ENCODE measurements at regions not wholly inside any gene's neighbourhood (a gene's known extent, or its start where the extent isn't known, plus 50 kb on each side); places are given as distances from the start of the nearest gene placed in this dataset.
"Not testable (repeated sequence)": the region's sequence is repeated elsewhere in the genome, so short reads cannot be mapped to it uniquely, and the experiment has no call there.

GRCh38 chr13:67389171-67389570 is 159.0 kb upstream of the PCDH9 start:
- WGBS, 2 donors (ENCODE audit: low coverage in 1 of 2): 37 to 72% methylated on average over 3 of the region's 3 CpGs
- DNase-seq: no peak
- Histone ChIP-seq H3K27me3 (no peaks in the 10 kb centered on the region), H3K36me3 (no peaks in the 10 kb centered on the region), H3K4me1 (no peaks in the 10 kb centered on the region), H3K27ac (no peak overlapping the region), H3K4me3 (no peak overlapping the region), H3K9me3 (no peaks in the 10 kb centered on the region)
- in situ Hi-C loops (cut with MboI; ENCODE audit: low pct_ligation_motif_present in 1 of 4, low pct_unique_long_range_greater_than_20kb in 1 of 4, low sequenced_read_pairs in 3 of 4) (no loop called here), intact Hi-C loops (cut with DNase I; ENCODE audit: low total_unique reads) (no loop called here)
- TF ChIP-seq CTCF (IDR thresholded peaks at IDR 0.05) (no peak), EP300 (IDR thresholded peaks at IDR 0.05; ENCODE audit: low read depth) (no peak), POLR2A (IDR thresholded peaks at IDR 0.05) (no peak), POLR2AphosphoS5 (IDR thresholded peaks at IDR 0.05) (no peak)

GRCh38 chr13:67383109-67383757 is 153.1 kb upstream of the PCDH9 start:
- DNase-seq; H3K36me3 ChIP-seq; intact Hi-C loops (cut with DNase I; ENCODE audit: low total_unique reads); H3K4me1 ChIP-seq; H3K4me3 ChIP-seq; H3K27me3 ChIP-seq; H3K9me3 ChIP-seq; in situ Hi-C loops (cut with MboI; ENCODE audit: low pct_ligation_motif_present in 1 of 4, low pct_unique_long_range_greater_than_20kb in 1 of 4, low sequenced_read_pairs in 3 of 4); H3K27ac ChIP-seq: not testable (repeated sequence)
- WGBS, 2 donors (ENCODE audit: low coverage in 1 of 2): 40 to 61% methylated on average over 5 to 7 of the region's 7 CpGs

- in situ Hi-C loops (cut with MboI; ENCODE audit: low pct_ligation_motif_present in 1 of 4, low pct_unique_long_range_greater_than_20kb in 1 of 4, low sequenced_read_pairs in 3 of 4): no loop called here
- no peaks in the 10 kb centered on the region for H3K27me3 ChIP-seq
- DNase-seq: no peak
- WGBS, 2 donors (ENCODE audit: low coverage in 1 of 2): 60 to 66% methylated on average over 1 of the region's 1 CpG
- intact Hi-C loops (cut with DNase I; ENCODE audit: low total_unique reads): no loop called here
- H3K4me1 ChIP-seq: no peaks in the 10 kb centered on the region
- no peak for TF ChIP-seq EP300 (IDR thresholded peaks at IDR 0.05; ENCODE audit: low read depth)
- TF ChIP-seq POLR2AphosphoS5 (IDR thresholded peaks at IDR 0.05): no peak
- TF ChIP-seq CTCF (IDR thresholded peaks at IDR 0.05): no peak
- no peak for TF ChIP-seq POLR2A (IDR thresholded peaks at IDR 0.05)
- H3K9me3 ChIP-seq: no peaks in the 10 kb centered on the region
- H3K4me3 ChIP-seq: no peak overlapping the region
- no peaks in the 10 kb centered on the region for H3K36me3 ChIP-seq
- no peak overlapping the region for H3K27ac ChIP-seq
Measured at GRCh38 chr13:67377919-67378318, 147.8 kb upstream of the PCDH9 start.

- TF ChIP-seq POLR2AphosphoS5 (IDR thresholded peaks at IDR 0.05) (no peak), EP300 (IDR thresholded peaks at IDR 0.05; ENCODE audit: low read depth) (no peak), CTCF (IDR thresholded peaks at IDR 0.05) (no peak), POLR2A (IDR thresholded peaks at IDR 0.05) (no peak)
- no peaks in the 10 kb centered on the region for H3K4me1 ChIP-seq
- in situ Hi-C loops (cut with MboI; ENCODE audit: low pct_ligation_motif_present in 1 of 4, low pct_unique_long_range_greater_than_20kb in 1 of 4, low sequenced_read_pairs in 3 of 4): no loop called here
- H3K27me3 ChIP-seq: no peaks in the 10 kb centered on the region
- intact Hi-C loops (cut with DNase I; ENCODE audit: low total_unique reads): no loop called here
- no peak for DNase-seq
- no peak overlapping the region for H3K27ac ChIP-seq
- no peak overlapping the region for H3K4me3 ChIP-seq
- no peaks in the 10 kb centered on the region for H3K36me3 ChIP-seq
- no peaks in the 10 kb centered on the region for H3K9me3 ChIP-seq
- WGBS, 2 donors (ENCODE audit: low coverage in 1 of 2): 55 to 58% methylated on average over 1 of the region's 1 CpG
Measured at GRCh38 chr13:67374391-67374790, 144.3 kb upstream of the PCDH9 start.

- no peaks in the 10 kb centered on the region for H3K9me3 ChIP-seq
- H3K36me3 ChIP-seq: no peaks in the 10 kb centered on the region
- TF ChIP-seq CTCF (IDR thresholded peaks at IDR 0.05): no peak
- TF ChIP-seq POLR2AphosphoS5 (IDR thresholded peaks at IDR 0.05): no peak
- TF ChIP-seq POLR2A (IDR thresholded peaks at IDR 0.05): no peak
- TF ChIP-seq EP300 (IDR thresholded peaks at IDR 0.05; ENCODE audit: low read depth): no peak
- no peak for DNase-seq
- no peak overlapping the region for H3K27ac ChIP-seq
- 73 to 74% methylated on average over 1 of the region's 1 CpG for WGBS, 2 donors (ENCODE audit: low coverage in 1 of 2)
- in situ Hi-C loops (cut with MboI; ENCODE audit: low pct_ligation_motif_present in 1 of 4, low pct_unique_long_range_greater_than_20kb in 1 of 4, low sequenced_read_pairs in 3 of 4) (no loop called here), intact Hi-C loops (cut with DNase I; ENCODE audit: low total_unique reads) (no loop called here)
- no peaks in the 10 kb centered on the region for H3K27me3 ChIP-seq
- H3K4me3 ChIP-seq: no peak overlapping the region
- H3K4me1 ChIP-seq: no peaks in the 10 kb centered on the region
Measured at GRCh38 chr13:67372868-67373464, 142.8 kb upstream of the PCDH9 start.

All from transverse colon (tissue), 4 donors.